Neural cell (in vitro differentiated cells): ENCODE measurements at regions not wholly inside any gene's neighbourhood (a gene's known extent, or its start where the extent isn't known, plus 50 kb on each side); places are given as distances from the start of the nearest gene placed in this dataset.

Experiments used
- H2AFZ ChIP-seq: fragments of 200-600, 300-800 bp; sonication (generic), shearing (Covaris generic); 2 replicates; pipeline ENCODE4 v1.6.0; 2014; ENCODE audit warnings: low read depth, mild to moderate bottlenecking, antibody characterized with exemption, low read length, moderate library complexity
- H3F3A ChIP-seq: fragments of 200-600 bp; shearing (Covaris generic); 2 replicates; pipeline ENCODE4 v1.6.1; 2016; ENCODE audit warnings: mild to moderate bottlenecking, moderate library complexity, mixed read lengths, antibody characterized with exemption, low read length; ENCODE audit not compliant: insufficient read depth, poor library complexity, severe bottlenecking
- H3K27ac ChIP-seq: fragments of 200-600, 300-800 bp; sonication (generic), shearing (Covaris generic); 2 replicates; pipeline ENCODE4 v1.5.1; 2014; ENCODE audit warnings: mild to moderate bottlenecking, low read length, moderate library complexity
- H3K27me3 ChIP-seq: fragments of 300-800, 200-600 bp; sonication (generic), shearing (Covaris generic); 2 replicates; pipeline ENCODE4 v1.6.0; 2014; ENCODE audit warnings: mild to moderate bottlenecking, low read depth, low read length, moderate library complexity; ENCODE audit not compliant: insufficient read depth
- H3K36me3 ChIP-seq: fragments of 300-800, 200-600 bp; sonication (generic), shearing (Covaris generic); 2 replicates; pipeline ENCODE4 v1.5.1; 2014; ENCODE audit warnings: mild to moderate bottlenecking, antibody characterized with exemption, low read length, moderate library complexity; ENCODE audit not compliant: insufficient read depth
- H3K4me2 ChIP-seq: fragments of 300-800, 200-600 bp; sonication (generic), shearing (Covaris generic); 2 replicates; pipeline ENCODE4 v1.6.0; 2014; ENCODE audit warnings: mild to moderate bottlenecking, low read length
- H3K4me3 ChIP-seq: fragments of 300-800, 200-600 bp; sonication (generic), shearing (Covaris generic); 2 replicates; pipeline ENCODE4 v1.5.1; 2014; ENCODE audit warnings: mild to moderate bottlenecking, low read length, moderate library complexity
- H3K79me2 ChIP-seq: fragments of 200-600 bp; shearing (Covaris generic); replicated peaks from 2 replicates; pipeline ENCODE4 v1.6.0; 2014; ENCODE audit warnings: mild to moderate bottlenecking, low read length, moderate library complexity; ENCODE audit not compliant: insufficient read depth
- H3K9ac ChIP-seq: fragments of 300-800, 200-600 bp; sonication (generic), shearing (Covaris generic); 2 replicates; pipeline ENCODE4 v1.6.1; 2016; ENCODE audit warnings: mild to moderate bottlenecking, low read length, mixed read lengths
- H3K9me2 ChIP-seq: fragments of 200-600 bp; shearing (Covaris generic); 2 replicates; pipeline ENCODE4 v1.6.1; 2016; ENCODE audit warnings: mild to moderate bottlenecking, low read length, mixed read lengths; ENCODE audit not compliant: insufficient read depth
- H3K9me3 ChIP-seq: fragments of 200-600, 300-800 bp; sonication (generic), shearing (Covaris generic); 2 replicates; pipeline ENCODE4 v1.6.1; 2016; ENCODE audit warnings: mild to moderate bottlenecking, mixed run types, low read length, moderate library complexity, mixed read lengths
- H4K20me1 ChIP-seq: fragments of 200-600 bp; shearing (Covaris generic); 2 replicates; pipeline ENCODE4 v1.6.1; 2016; ENCODE audit warnings: mild to moderate bottlenecking, mixed run types; ENCODE audit not compliant: insufficient read depth
- CTCF ChIP-seq: fragments of 450-650 bp; IDR thresholded peaks from 2 replicates; pipeline ENCODE4 v1.5.1; 2014; ENCODE audit warnings: antibody characterized with exemption, mild to moderate bottlenecking, moderate library complexity; ENCODE audit not compliant: poor library complexity, severe bottlenecking
- EP300 ChIP-seq: fragments of 450-650 bp; conservative IDR thresholded peaks from 2 replicates; pipeline ENCODE4 v1.6.1; 2014; ENCODE audit warnings: antibody characterized with exemption, mild to moderate bottlenecking, moderate library complexity; ENCODE audit not compliant: poor library complexity, severe bottlenecking
- EZH2 ChIP-seq: fragments of 200-600, 300-800 bp; shearing (Covaris generic), sonication (generic); IDR thresholded peaks from 2 replicates; pipeline ENCODE4 v1.6.1; 2014; ENCODE audit warnings: antibody characterized with exemption, low read length, borderline replicate concordance, mild to moderate bottlenecking; ENCODE audit not compliant: insufficient read depth, poor library complexity, severe bottlenecking
- MXI1 ChIP-seq: fragments of 450-650 bp; conservative IDR thresholded peaks from 2 replicates; pipeline ENCODE4 v1.6.1; 2014; ENCODE audit warnings: antibody characterized with exemption, mild to moderate bottlenecking; ENCODE audit not compliant: poor library complexity, severe bottlenecking
- POLR2AphosphoS5 ChIP-seq: IDR thresholded peaks from 2 replicates; pipeline ENCODE4 v1.6.1; 2012
- RAD21 ChIP-seq: fragments of 450-650 bp; conservative IDR thresholded peaks from 2 replicates; pipeline ENCODE4 v1.6.1; 2014; ENCODE audit warnings: antibody characterized with exemption, mild to moderate bottlenecking, moderate library complexity
- REST ChIP-seq: IDR thresholded peaks from 2 replicates; pipeline ENCODE4 v1.6.1; 2012; ENCODE audit warnings: borderline replicate concordance
- SMC3 ChIP-seq: fragments of 450-650 bp; conservative IDR thresholded peaks from 2 replicates; pipeline ENCODE4 v1.6.1; 2014; ENCODE audit warnings: antibody characterized with exemption, mild to moderate bottlenecking, moderate library complexity; ENCODE audit not compliant: poor library complexity
- TAF1 ChIP-seq: IDR thresholded peaks from 2 replicates; pipeline ENCODE4 v1.6.1; 2012; ENCODE audit warnings: low read depth

GRCh38 chr2:14285812-14286211 lies 346.7 kb upstream of the LRATD1 start:
- Histone ChIP-seq H3K27me3 (no peaks in the 10 kb centered on the region), H3K36me3 (no peaks in the 10 kb centered on the region), H4K20me1 (no peaks in the 10 kb centered on the region), H3K79me2 (no peaks in the 10 kb centered on the region), H3K4me3 (no peak overlapping the region), H3K9me3 (no peaks in the 10 kb centered on the region), H3K9ac (no peak overlapping the region), H2AFZ (no peak overlapping the region), H3K9me2 (no peaks in the 10 kb centered on the region), H3K27ac (no peak overlapping the region), H3K4me2 (no peak overlapping the region), H3F3A (no peaks in the 10 kb centered on the region)
- no peak for TF ChIP-seq SMC3

GRCh38 chr2:14288016-14288415 lies 344.5 kb upstream of the LRATD1 start:
- TF ChIP-seq TAF1 (no peak), RAD21 (no peak), SMC3 (no peak), MXI1 (no peak), POLR2AphosphoS5 (no peak), EZH2 (no peak), CTCF (no peak), REST (no peak), EP300 (no peak)
- Histone ChIP-seq H3K27ac (no peak overlapping the region), H2AFZ (no peak overlapping the region), H3K4me3 (no peak overlapping the region), H3K9ac (no peak overlapping the region), H3K36me3 (no peaks in the 10 kb centered on the region), H3K9me2 (no peaks in the 10 kb centered on the region), H3K9me3 (no peaks in the 10 kb centered on the region), H3F3A (no peaks in the 10 kb centered on the region), H3K4me2 (no peak overlapping the region), H4K20me1 (no peaks in the 10 kb centered on the region), H3K27me3 (no peaks in the 10 kb centered on the region), H3K79me2 (no peaks in the 10 kb centered on the region)

GRCh38 chr2:14292964-14293363 lies 339.6 kb upstream of the LRATD1 start:
- no peaks in the 10 kb centered on the region for H4K20me1 ChIP-seq
- H2AFZ ChIP-seq = no peak overlapping the region

More at GRCh38 chr2:14292964-14293363, 339.6 kb upstream of the LRATD1 start:
- no peaks in the 10 kb centered on the region for H3K9me2 ChIP-seq
- H3K4me2 ChIP-seq = no peak overlapping the region
- H3K9me3 ChIP-seq = no peaks in the 10 kb centered on the region
- H3F3A ChIP-seq = no peaks in the 10 kb centered on the region
- no peak overlapping the region for H3K27ac ChIP-seq
- no peaks in the 10 kb centered on the region for H3K79me2 ChIP-seq
- no peak overlapping the region for H3K9ac ChIP-seq
- H3K4me3 ChIP-seq = peak overlapping the region; percentile 12
- peak; percentile 54 for TF ChIP-seq POLR2AphosphoS5
- no peak for TF ChIP-seq REST
- TF ChIP-seq EP300 = peak; percentile 56
- H3K27me3 ChIP-seq = no peaks in the 10 kb centered on the region
- no peaks in the 10 kb centered on the region for H3K36me3 ChIP-seq
